ENCODE measurements at regions not wholly inside any gene's neighbourhood (a gene's known extent, or its start where the extent isn't known, plus 50 kb on each side); places are given as distances from the start of the nearest gene placed in this dataset.

- TF ChIP-seq GATA3 (IDR thresholded peaks at IDR 0.05; ENCODE audit: low read depth, low read length) (no peak), GATA2 (IDR thresholded peaks at IDR 0.05; ENCODE audit: low read depth, low read length) (no peak)
These were observed 257.8 kb upstream of the PPP2R2D start for GRCh38 chr10:131642966-131643365.

- TF ChIP-seq GATA3 (IDR thresholded peaks at IDR 0.05; ENCODE audit: low read depth, low read length) (no peak), GATA2 (IDR thresholded peaks at IDR 0.05; ENCODE audit: low read depth, low read length) (no peak)
These were observed 256.5 kb upstream of the PPP2R2D start for GRCh38 chr10:131644289-131644688.

GRCh38 chr10:131644864-131645658 is 255.7 kb upstream of the PPP2R2D start:
- TF ChIP-seq GATA2 (IDR thresholded peaks at IDR 0.05; ENCODE audit: low read depth, low read length) (no peak), GATA3 (IDR thresholded peaks at IDR 0.05; ENCODE audit: low read depth, low read length) (no peak)

- TF ChIP-seq GATA3 (IDR thresholded peaks at IDR 0.05; ENCODE audit: low read depth, low read length) = no peak
- no peak for TF ChIP-seq GATA2 (IDR thresholded peaks at IDR 0.05; ENCODE audit: low read depth, low read length)
These were observed 255.1 kb upstream of the PPP2R2D start for GRCh38 chr10:131645756-131646155.

GRCh38 chr10:131646551-131647525 is 254.0 kb upstream of the PPP2R2D start:
- TF ChIP-seq GATA3 (IDR thresholded peaks at IDR 0.05; ENCODE audit: low read depth, low read length) (no peak), GATA2 (IDR thresholded peaks at IDR 0.05; ENCODE audit: low read depth, low read length) (no peak)

GRCh38 chr10:131647789-131648188 is 253.0 kb upstream of the PPP2R2D start:
- TF ChIP-seq GATA3 (IDR thresholded peaks at IDR 0.05; ENCODE audit: low read depth, low read length) (no peak), GATA2 (IDR thresholded peaks at IDR 0.05; ENCODE audit: low read depth, low read length) (no peak)

- no peak for TF ChIP-seq GATA3 (IDR thresholded peaks at IDR 0.05; ENCODE audit: low read depth, low read length)
- TF ChIP-seq GATA2 (IDR thresholded peaks at IDR 0.05; ENCODE audit: low read depth, low read length) = no peak
These were observed 252.3 kb upstream of the PPP2R2D start for GRCh38 chr10:131648386-131649020.

GRCh38 chr10:131649617-131650016 is 251.2 kb upstream of the PPP2R2D start:
- TF ChIP-seq GATA2 (IDR thresholded peaks at IDR 0.05; ENCODE audit: low read depth, low read length) (no peak), GATA3 (IDR thresholded peaks at IDR 0.05; ENCODE audit: low read depth, low read length) (no peak)

- TF ChIP-seq GATA3 (IDR thresholded peaks at IDR 0.05; ENCODE audit: low read depth, low read length) (no peak), GATA2 (IDR thresholded peaks at IDR 0.05; ENCODE audit: low read depth, low read length) (no peak)
These were observed 250.6 kb upstream of the PPP2R2D start for GRCh38 chr10:131650169-131650705.

- no peak for TF ChIP-seq GATA3 (IDR thresholded peaks at IDR 0.05; ENCODE audit: low read depth, low read length)
- TF ChIP-seq GATA2 (IDR thresholded peaks at IDR 0.05; ENCODE audit: low read depth, low read length) = no peak
These were observed 249.8 kb upstream of the PPP2R2D start for GRCh38 chr10:131650771-131651673.

- TF ChIP-seq GATA3 (IDR thresholded peaks at IDR 0.05; ENCODE audit: low read depth, low read length) = no peak
- TF ChIP-seq GATA2 (IDR thresholded peaks at IDR 0.05; ENCODE audit: low read depth, low read length) = no peak
These were observed 249.0 kb upstream of the PPP2R2D start for GRCh38 chr10:131651674-131652437.

GRCh38 chr10:131652438-131653139 is 248.2 kb upstream of the PPP2R2D start:
- no peak for TF ChIP-seq GATA3 (IDR thresholded peaks at IDR 0.05; ENCODE audit: low read depth, low read length)
- TF ChIP-seq GATA2 (IDR thresholded peaks at IDR 0.05; ENCODE audit: low read depth, low read length) = no peak

All from SH-SY5Y (cell line).